ENCODE measurements at regions not wholly inside any gene's neighbourhood (a gene's known extent, or its start where the extent isn't known, plus 50 kb on each side); places are given as distances from the start of the nearest gene placed in this dataset.

- no peak for TF ChIP-seq CTCF (IDR thresholded peaks at IDR 0.05; ENCODE audit: low read depth, low read length, poor library complexity, severe bottlenecking)
- no peak for TF ChIP-seq EZH2phosphoT487 (IDR thresholded peaks at IDR 0.05; ENCODE audit: borderline replicate concordance, low read length)
These were observed 205.2 kb downstream of the BRD1 start for GRCh38 chr22:49622241-49623105.
